Panc1 (cell line): ENCODE measurements at regions not wholly inside any gene's neighbourhood (a gene's known extent, or its start where the extent isn't known, plus 50 kb on each side); places are given as distances from the start of the nearest gene placed in this dataset.

Source experiments
- ATAC-seq: fragments of 200-7000 bp; cut with Tn5 transposase; 2 replicates; pipeline ENCODE4 v1.9.1; 2020; ENCODE audit warnings: mild to moderate bottlenecking, moderate library complexity
- BruUV-seq: library from RNA; stranded (reverse); fragments of 400-500 nt; replicated peaks from 2 replicates; lab custom pipeline; 2021; lab: Mats Ljungman, UMichigan
- CTCF ChIA-PET: fragments of 300-600 bp; sonication (Branson Sonifier 250); formaldehyde crosslinking; loops from one replicate; lab custom pipeline; 2022; ENCODE audit warnings: antibody characterized with exemption; lab: Charles Lee
- POLR2A ChIA-PET: fragments of 300-600 bp; sonication (Branson Sonifier 250); formaldehyde crosslinking; loops from one replicate; lab custom pipeline; 2022; ENCODE audit warnings: antibody characterized with exemption; lab: Charles Lee
- DNase-seq: peaks from one replicate; pipeline ENCODE4 v3.0.0-alpha.2; 2010; ENCODE audit warnings: low read depth, low spot score
- H3K27ac ChIP-seq: 2 replicates; pipeline ENCODE4 v1.5.1; 2011; ENCODE audit warnings: mild to moderate bottlenecking, low read length, inconsistent platforms
- H3K27me3 ChIP-seq: fragments of 200-500 bp; sonication (Bioruptor generic); 2 replicates; pipeline ENCODE4 v1.6.0; 2014; ENCODE audit warnings: low read length, inconsistent platforms; ENCODE audit not compliant: control insufficient read depth, insufficient read depth
- H3K36me3 ChIP-seq: fragments of 200-500 bp; sonication (Bioruptor generic); 2 replicates; pipeline ENCODE4 v1.5.1; 2014; ENCODE audit warnings: inconsistent platforms, mild to moderate bottlenecking, low read length, moderate library complexity; ENCODE audit not compliant: control insufficient read depth, insufficient read depth
- H3K4me1 ChIP-seq: 2 replicates; pipeline ENCODE4 v1.5.1; 2011; ENCODE audit warnings: inconsistent platforms, mild to moderate bottlenecking, low read length, moderate library complexity; ENCODE audit not compliant: control insufficient read depth, insufficient read depth
- H3K4me3 ChIP-seq, 2 experiments: 2 replicates each; pipeline ENCODE4 v1.5.1; 2011 to 2012; ENCODE audit warnings: low read depth in 2 of 2, low read length in 2 of 2, mild to moderate bottlenecking in 2 of 2, inconsistent platforms in 1 of 2, moderate library complexity in 1 of 2
- H3K9me3 ChIP-seq: fragments of 200-500 bp; sonication (Bioruptor generic); 2 replicates; pipeline ENCODE4 v1.5.1; 2014; ENCODE audit warnings: low read depth, mild to moderate bottlenecking, inconsistent platforms, low read length, moderate library complexity; ENCODE audit not compliant: control insufficient read depth, insufficient read depth
- CTCF ChIP-seq: fragments of 450-650 bp; IDR thresholded peaks from 2 replicates; pipeline ENCODE4 v1.5.1; 2017; ENCODE audit warnings: mild to moderate bottlenecking
- POLR2AphosphoS5 ChIP-seq: IDR thresholded peaks from 2 replicates; pipeline ENCODE4 v1.6.1; 2012; ENCODE audit warnings: mild to moderate bottlenecking, low read depth, low read length, moderate library complexity
- REST ChIP-seq, 2 experiments: IDR thresholded peaks; 2 replicates each; pipeline ENCODE4 v1.6.1; 2011 to 2012; ENCODE audit warnings: low read depth in 2 of 2, control low read depth in 1 of 2, low read length in 1 of 2, mild to moderate bottlenecking in 1 of 2, moderate library complexity in 1 of 2; ENCODE audit not compliant: insufficient read depth in 1 of 2
- SIN3A ChIP-seq: IDR thresholded peaks from 2 replicates; pipeline ENCODE4 v1.6.1; 2012; ENCODE audit warnings: low read depth, mild to moderate bottlenecking, low read length, moderate library complexity, borderline replicate concordance; ENCODE audit not compliant: insufficient read depth
- TCF7L2 ChIP-seq: IDR thresholded peaks from 2 replicates; pipeline ENCODE4 v1.6.1; 2011; ENCODE audit warnings: mild to moderate bottlenecking, low read depth, low read length, inconsistent platforms
- in situ Hi-C: cut with HindIII; loops from 2 replicates; pipeline ENCODE4 v1.10.0; 2016; ENCODE audit warnings: low sequenced_read_pairs, low pct_unique_long_range_greater_than_20kb
- intact Hi-C: fragments of 100-400 bp; cut with micrococcal nuclease; formaldehyde crosslinking; loops from one replicate; pipeline ENCODE4 v1.10.0; 2022; ENCODE audit not compliant: unreplicated experiment

- H3K4me3 ChIP-seq: no peak overlapping the region
- intact Hi-C loops (no loop called here), in situ Hi-C loops (no loop called here)
- no peaks in the 10 kb centered on the region for H3K27me3 ChIP-seq
- DNase-seq (no peak), ATAC-seq (no peak)
- no peaks in the 10 kb centered on the region for H3K4me1 ChIP-seq
- BruUV-seq: no TSS peak
- no peak for TF ChIP-seq POLR2AphosphoS5
- TF ChIP-seq REST (IDR thresholded peaks at IDR 0.05; ENCODE audit: insufficient read depth in 1 of 2, low read depth in 2 of 2, low read length in 1 of 2): no peak
- no peak for TF ChIP-seq TCF7L2
- no peak for TF ChIP-seq SIN3A
- TF ChIP-seq CTCF: no peak
- ChIA-PET CTCF (no interaction called here), POLR2A (no interaction called here)
- H3K36me3 ChIP-seq: no peaks in the 10 kb centered on the region
- no peak overlapping the region for H3K27ac ChIP-seq
- H3K9me3 ChIP-seq: no peaks in the 10 kb centered on the region
Measured at GRCh38 chr18:53886058-53886457, 338.4 kb downstream of the MBD2 start.

- no peak for DNase-seq
- Histone ChIP-seq H3K36me3 (no peaks in the 10 kb centered on the region), H3K9me3 (no peaks in the 10 kb centered on the region), H3K4me3 (no peak overlapping the region), H3K27ac (no peak overlapping the region), H3K4me1 (no peaks in the 10 kb centered on the region), H3K27me3 (no peaks in the 10 kb centered on the region)
- CTCF ChIA-PET: no interaction called here
- intact Hi-C loops (no loop called here), in situ Hi-C loops (no loop called here)
- no peak for ATAC-seq
- TF ChIP-seq TCF7L2 (no peak), CTCF (no peak), POLR2AphosphoS5 (no peak), SIN3A (no peak), REST (IDR thresholded peaks at IDR 0.05; ENCODE audit: insufficient read depth in 1 of 2, low read depth in 2 of 2, low read length in 1 of 2) (no peak)
- BruUV-seq: no TSS peak
- POLR2A ChIA-PET: no interaction called here
Measured at GRCh38 chr18:53883771-53884170, 340.7 kb downstream of the MBD2 start.
